ENCODE measurements at regions not wholly inside any gene's neighbourhood (a gene's known extent, or its start where the extent isn't known, plus 50 kb on each side); places are given as distances from the start of the nearest gene placed in this dataset.
"Not testable (repeated sequence)": the region's sequence is repeated elsewhere in the genome, so short reads cannot be mapped to it uniquely, and the experiment has no call there.

DNA sequence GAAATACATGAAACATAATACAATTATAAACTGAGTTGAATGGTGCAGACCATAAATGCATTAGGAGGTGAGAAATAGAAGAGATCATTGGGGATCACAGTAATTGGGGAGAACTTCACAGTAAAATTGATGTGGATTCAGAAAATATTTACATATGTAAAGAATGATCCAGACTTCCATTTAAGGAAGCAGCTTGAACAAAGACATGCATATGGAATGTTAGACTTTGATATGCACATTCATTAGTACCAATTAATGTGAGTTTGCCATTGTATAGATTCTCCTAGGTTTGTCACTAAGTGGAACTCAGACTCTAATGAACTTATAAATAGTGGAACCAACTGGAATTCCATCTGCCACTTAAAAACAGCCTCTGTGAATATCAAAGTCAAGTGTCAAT is 235.6 kb downstream of the PARM1 start:
- Histone ChIP-seq H3K23ac (ENCODE audit: insufficient read length, low read depth, low read length) (no peak overlapping the region), H4K91ac (ENCODE audit: insufficient read length, low read depth, low read length) (no peak overlapping the region), H3K23me2 (ENCODE audit: insufficient read length, low read depth, low read length, poor library complexity, severe bottlenecking) (no peaks in the 10 kb centered on the region), H2BK5ac (ENCODE audit: insufficient read length, low read length) (no peak overlapping the region), H3K9ac (ENCODE audit: extremely low read depth, insufficient read length, low read length) (no peak overlapping the region), H2BK15ac (ENCODE audit: low read depth, low read length) (no peak overlapping the region), H3K56ac (ENCODE audit: insufficient read length, low read depth, low read length) (no peak overlapping the region), H2AK5ac (ENCODE audit: insufficient read length, low read length) (no peak overlapping the region), H2BK120ac (ENCODE audit: low read depth, low read length, poor library complexity, severe bottlenecking) (no peak overlapping the region), H3K14ac (ENCODE audit: insufficient read depth, low read length) (no peak overlapping the region), H3K27me3 (ENCODE audit: insufficient read depth, low read length) (no peaks in the 10 kb centered on the region), H2BK20ac (ENCODE audit: low read depth, low read length, poor library complexity, severe bottlenecking) (no peak overlapping the region), H4K20me1 (ENCODE audit: control insufficient read depth, insufficient read depth, insufficient read length) (no peaks in the 10 kb centered on the region), H4K8ac (replicated peaks; ENCODE audit: insufficient read length, low read depth, low read length) (no peak overlapping the region), H3K18ac (ENCODE audit: insufficient read length, low read depth, low read length) (no peak overlapping the region), H2BK12ac (ENCODE audit: insufficient read length, low read depth, low read length) (no peak overlapping the region), H3K79me1 (ENCODE audit: insufficient read depth, low read depth, low read length, poor library complexity, severe bottlenecking) (no peaks in the 10 kb centered on the region), H3K4me1 (ENCODE audit: insufficient read depth, low read length) (peaks cover 4% of the 10 kb centered on the region; the same call in 1 of the 2 replicates), H3K9me3 (ENCODE audit: control insufficient read depth, low read depth, low read length) (no peaks in the 10 kb centered on the region), H4K5ac (ENCODE audit: insufficient read length, low read depth, low read length) (no peak overlapping the region), H3K79me2 (ENCODE audit: insufficient read depth, low read length) (no peaks in the 10 kb centered on the region), H3K4ac (ENCODE audit: low read depth, low read length) (no peak overlapping the region), H3K27ac (ENCODE audit: insufficient read length, low read depth, low read length) (no peak overlapping the region), H2AFZ (ENCODE audit: low read length) (no peak overlapping the region), H3K4me2 (ENCODE audit: insufficient read depth, insufficient read length, low read length) (no peak overlapping the region), H3T11ph (ENCODE audit: low read length) (no peak overlapping the region)
- TF ChIP-seq, protein P1, sequence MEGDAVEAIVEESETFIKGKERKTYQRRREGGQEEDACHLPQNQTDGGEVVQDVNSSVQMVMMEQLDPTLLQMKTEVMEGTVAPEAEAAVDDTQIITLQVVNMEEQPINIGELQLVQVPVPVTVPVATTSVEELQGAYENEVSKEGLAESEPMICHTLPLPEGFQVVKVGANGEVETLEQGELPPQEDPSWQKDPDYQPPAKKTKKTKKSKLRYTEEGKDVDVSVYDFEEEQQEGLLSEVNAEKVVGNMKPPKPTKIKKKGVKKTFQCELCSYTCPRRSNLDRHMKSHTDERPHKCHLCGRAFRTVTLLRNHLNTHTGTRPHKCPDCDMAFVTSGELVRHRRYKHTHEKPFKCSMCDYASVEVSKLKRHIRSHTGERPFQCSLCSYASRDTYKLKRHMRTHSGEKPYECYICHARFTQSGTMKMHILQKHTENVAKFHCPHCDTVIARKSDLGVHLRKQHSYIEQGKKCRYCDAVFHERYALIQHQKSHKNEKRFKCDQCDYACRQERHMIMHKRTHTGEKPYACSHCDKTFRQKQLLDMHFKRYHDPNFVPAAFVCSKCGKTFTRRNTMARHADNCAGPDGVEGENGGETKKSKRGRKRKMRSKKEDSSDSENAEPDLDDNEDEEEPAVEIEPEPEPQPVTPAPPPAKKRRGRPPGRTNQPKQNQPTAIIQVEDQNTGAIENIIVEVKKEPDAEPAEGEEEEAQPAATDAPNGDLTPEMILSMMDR (conservative IDR thresholded peaks at IDR 0.05) = no peak
- no peak for DNase-seq
- Mint-ChIP-seq H3K27me3 (ENCODE audit: low read depth) (no peaks in the 10 kb centered on the region; the same call in 1 of the 2 replicates), H3K4me1 (peaks cover 35 to 37% of the 10 kb centered on the region in 2 experiments), H3K9me3 (peaks cover 15 to 16% of the 10 kb centered on the region in 2 experiments), H3K27ac (no peak overlapping the region), H3K36me3 (ENCODE audit: insufficient read depth in 1 of 3, low read depth in 3 of 3) (peaks cover 7 to 17% (median 11%) of the 10 kb centered on the region in 3 experiments), H3K4me3 (no peak overlapping the region)

DNA sequence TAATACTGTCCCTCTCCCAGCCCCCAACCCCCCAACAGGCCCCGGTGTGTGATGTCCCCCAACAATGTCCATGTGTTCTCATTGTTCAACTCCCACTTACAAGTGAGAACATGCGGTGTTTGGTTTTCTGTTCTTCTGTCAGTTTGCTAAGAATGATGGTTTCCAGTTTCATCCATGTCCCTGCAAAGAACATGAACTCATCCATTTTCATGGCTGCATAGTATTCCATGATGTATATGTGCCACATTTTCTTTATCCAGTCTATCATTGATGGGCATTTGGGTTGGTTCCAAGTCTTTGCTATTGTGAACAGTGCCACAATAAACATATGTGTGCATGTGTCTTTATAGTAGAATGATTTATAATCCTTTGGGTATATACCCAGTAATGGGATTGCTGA is 232.2 kb downstream of the PARM1 start:
- not testable (repeated sequence) for H3K14ac ChIP-seq (ENCODE audit: insufficient read depth, low read length); H3K9ac ChIP-seq (ENCODE audit: extremely low read depth, insufficient read length, low read length); H4K8ac ChIP-seq (replicated peaks; ENCODE audit: insufficient read length, low read depth, low read length); H3K4ac ChIP-seq (ENCODE audit: low read depth, low read length); H3K79me2 ChIP-seq (ENCODE audit: insufficient read depth, low read length); H2BK5ac ChIP-seq (ENCODE audit: insufficient read length, low read length); H4K20me1 ChIP-seq (ENCODE audit: control insufficient read depth, insufficient read depth, insufficient read length); H3K4me3 Mint-ChIP-seq; DNase-seq; H3T11ph ChIP-seq (ENCODE audit: low read length); H3K27ac ChIP-seq (ENCODE audit: insufficient read length, low read depth, low read length); H3K4me1 ChIP-seq (ENCODE audit: insufficient read depth, low read length); H3K27me3 ChIP-seq (ENCODE audit: insufficient read depth, low read length); H4K91ac ChIP-seq (ENCODE audit: insufficient read length, low read depth, low read length); H3K27ac Mint-ChIP-seq; H2BK12ac ChIP-seq (ENCODE audit: insufficient read length, low read depth, low read length); H2BK20ac ChIP-seq (ENCODE audit: low read depth, low read length, poor library complexity, severe bottlenecking); H3K27me3 Mint-ChIP-seq (ENCODE audit: low read depth); H3K4me2 ChIP-seq (ENCODE audit: insufficient read depth, insufficient read length, low read length); H3K9me3 ChIP-seq (ENCODE audit: control insufficient read depth, low read depth, low read length); H3K79me1 ChIP-seq (ENCODE audit: insufficient read depth, low read depth, low read length, poor library complexity, severe bottlenecking); H2AK5ac ChIP-seq (ENCODE audit: insufficient read length, low read length); H2AFZ ChIP-seq (ENCODE audit: low read length); H2BK120ac ChIP-seq (ENCODE audit: low read depth, low read length, poor library complexity, severe bottlenecking); H4K5ac ChIP-seq (ENCODE audit: insufficient read length, low read depth, low read length); H3K23me2 ChIP-seq (ENCODE audit: insufficient read length, low read depth, low read length, poor library complexity, severe bottlenecking); H3K18ac ChIP-seq (ENCODE audit: insufficient read length, low read depth, low read length); H3K23ac ChIP-seq (ENCODE audit: insufficient read length, low read depth, low read length); H2BK15ac ChIP-seq (ENCODE audit: low read depth, low read length); H3K56ac ChIP-seq (ENCODE audit: insufficient read length, low read depth, low read length)
- WGBS (ENCODE audit: extremely low coverage, insufficient read length, low lambda C conversion rate) = no CpG with 5 or more reads among the region's 2 CpGs
- Mint-ChIP-seq H3K36me3 (ENCODE audit: insufficient read depth in 1 of 3, low read depth in 3 of 3) (peaks cover 7 to 17% (median 11%) of the 10 kb centered on the region in 3 experiments), H3K4me1 (peaks cover 35 to 37% of the 10 kb centered on the region in 2 experiments), H3K9me3 (peaks cover 15 to 16% of the 10 kb centered on the region in 2 experiments)

All from H9 (cell line).